Fibroblast of the aortic adventitia (primary cell): ENCODE measurements at regions not wholly inside any gene's neighbourhood (a gene's known extent, or its start where the extent isn't known, plus 50 kb on each side); places are given as distances from the start of the nearest gene placed in this dataset.

Source experiments
- DNase-seq: peaks from one replicate; pipeline ENCODE4 v3.0.0-alpha.2; 2010; ENCODE audit warnings: low read depth
- H3K4me3 ChIP-seq: 2 replicates; pipeline ENCODE4 v1.5.1; 2011; ENCODE audit warnings: low read depth, mild to moderate bottlenecking, control low read depth, low read length, moderate library complexity
- TF ChIP-seq, protein P1 (sequence below): IDR thresholded peaks from 2 replicates; pipeline ENCODE4 v1.5.1; 2011; ENCODE audit warnings: mild to moderate bottlenecking, low read length, control low read depth, inconsistent platforms; ENCODE audit not compliant: insufficient read depth

GRCh38 chr18:8974696-8975095 lies 127.8 kb upstream of the NDUFV2 start:
- H3K4me3 ChIP-seq = no peak overlapping the region
- TF ChIP-seq, protein P1, sequence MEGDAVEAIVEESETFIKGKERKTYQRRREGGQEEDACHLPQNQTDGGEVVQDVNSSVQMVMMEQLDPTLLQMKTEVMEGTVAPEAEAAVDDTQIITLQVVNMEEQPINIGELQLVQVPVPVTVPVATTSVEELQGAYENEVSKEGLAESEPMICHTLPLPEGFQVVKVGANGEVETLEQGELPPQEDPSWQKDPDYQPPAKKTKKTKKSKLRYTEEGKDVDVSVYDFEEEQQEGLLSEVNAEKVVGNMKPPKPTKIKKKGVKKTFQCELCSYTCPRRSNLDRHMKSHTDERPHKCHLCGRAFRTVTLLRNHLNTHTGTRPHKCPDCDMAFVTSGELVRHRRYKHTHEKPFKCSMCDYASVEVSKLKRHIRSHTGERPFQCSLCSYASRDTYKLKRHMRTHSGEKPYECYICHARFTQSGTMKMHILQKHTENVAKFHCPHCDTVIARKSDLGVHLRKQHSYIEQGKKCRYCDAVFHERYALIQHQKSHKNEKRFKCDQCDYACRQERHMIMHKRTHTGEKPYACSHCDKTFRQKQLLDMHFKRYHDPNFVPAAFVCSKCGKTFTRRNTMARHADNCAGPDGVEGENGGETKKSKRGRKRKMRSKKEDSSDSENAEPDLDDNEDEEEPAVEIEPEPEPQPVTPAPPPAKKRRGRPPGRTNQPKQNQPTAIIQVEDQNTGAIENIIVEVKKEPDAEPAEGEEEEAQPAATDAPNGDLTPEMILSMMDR = no peak
- no peak for DNase-seq

GRCh38 chr18:8975624-8976023 lies 126.9 kb upstream of the NDUFV2 start:
- no peak overlapping the region for H3K4me3 ChIP-seq
- TF ChIP-seq, protein P1 = no peak
- DNase-seq = no peak

GRCh38 chr18:8976606-8977005 lies 125.9 kb upstream of the NDUFV2 start:
- TF ChIP-seq, protein P1 = no peak
- no peak for DNase-seq
- H3K4me3 ChIP-seq = no peak overlapping the region

DNA sequence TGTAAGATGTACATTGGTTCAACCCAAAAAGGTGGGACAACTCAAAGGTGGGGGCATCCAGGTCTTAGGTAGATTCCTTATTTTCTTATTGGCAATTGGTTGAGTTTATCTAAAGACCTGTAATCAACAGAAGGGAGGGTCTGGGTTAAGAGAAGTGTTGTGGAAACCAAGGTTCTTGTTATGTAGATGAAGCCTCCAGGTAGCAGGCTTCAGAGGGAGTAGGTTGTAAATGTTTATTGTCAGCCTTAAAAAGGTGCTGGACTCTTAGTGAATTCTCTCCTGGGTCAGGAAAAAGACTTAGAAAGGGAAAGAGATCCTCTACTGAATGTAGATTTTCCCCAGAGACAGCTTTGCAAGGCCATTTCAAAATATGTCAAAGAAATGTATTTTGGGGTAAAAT lies 125.3 kb upstream of the NDUFV2 start:
- no peak overlapping the region for H3K4me3 ChIP-seq
- TF ChIP-seq, protein P1 = no peak
- no peak for DNase-seq

DNA sequence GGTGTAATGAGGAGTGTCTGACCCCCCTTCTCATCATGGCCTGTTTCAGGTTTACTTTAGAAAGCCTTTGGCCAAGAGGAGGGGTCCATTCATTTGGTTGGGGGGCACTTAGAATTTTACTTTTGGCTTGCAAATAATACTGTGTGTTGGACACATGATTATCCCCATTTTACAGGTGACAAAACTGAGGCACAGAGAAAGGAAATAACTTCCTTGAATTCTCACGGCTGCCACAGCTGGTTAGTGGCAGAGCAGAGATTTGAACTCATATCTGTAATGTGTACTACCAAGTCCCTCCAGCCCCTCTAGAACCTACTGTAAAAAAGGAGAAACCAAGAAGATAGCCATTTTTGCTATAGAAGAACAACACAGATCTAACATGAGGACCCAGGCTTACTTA lies 124.8 kb upstream of the NDUFV2 start:
- no peak overlapping the region for H3K4me3 ChIP-seq
- TF ChIP-seq, protein P1 = no peak
- DNase-seq = no peak

DNA sequence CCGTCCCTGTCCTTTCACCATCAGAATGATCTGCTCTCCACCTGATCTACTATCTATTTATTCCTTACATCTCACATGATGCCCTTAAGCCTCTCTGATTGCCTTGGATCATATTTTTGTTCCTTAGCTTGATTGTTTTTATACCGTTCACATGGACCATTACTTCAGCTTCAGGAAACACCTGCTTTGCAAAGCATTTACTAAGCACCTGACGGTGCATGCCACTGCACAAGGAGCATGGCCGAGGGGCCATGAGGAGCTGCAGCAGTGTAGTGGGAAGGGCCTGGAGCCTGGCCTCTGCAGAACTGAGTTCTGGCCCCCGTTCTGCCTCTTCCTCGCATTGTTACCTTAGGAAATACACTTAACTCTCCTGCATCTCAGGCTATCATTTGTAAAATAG lies 124.1 kb upstream of the NDUFV2 start:
- no peak overlapping the region for H3K4me3 ChIP-seq
- no peak for DNase-seq
- TF ChIP-seq, protein P1 = no peak

GRCh38 chr18:8979258-8979988 lies 123.1 kb upstream of the NDUFV2 start:
- no peak for DNase-seq
- H3K4me3 ChIP-seq = no peak overlapping the region
- TF ChIP-seq, protein P1 = no peak
